Nephron (organoid): ENCODE measurements at regions not wholly inside any gene's neighbourhood (a gene's known extent, or its start where the extent isn't known, plus 50 kb on each side); places are given as distances from the start of the nearest gene placed in this dataset.

Experiments
- H3K27ac Mint-ChIP-seq, 3 experiments: 2 replicates each; pipeline ENCODE4 v1.8.0; 2020; ENCODE audit warnings: mixed read lengths in 3 of 3, mild to moderate bottlenecking in 2 of 3, moderate library complexity in 1 of 3
- H3K27me3 Mint-ChIP-seq: 2 replicates; pipeline ENCODE4 v1.8.0; 2021; ENCODE audit warnings: low read depth, mild to moderate bottlenecking, moderate library complexity, mixed read lengths
- H3K36me3 Mint-ChIP-seq: 2 replicates; pipeline ENCODE4 v1.8.0; 2020; ENCODE audit warnings: low read depth, mixed read lengths
- H3K4me1 Mint-ChIP-seq: 2 replicates; pipeline ENCODE4 v1.8.0; 2020; ENCODE audit warnings: mixed read lengths
- H3K4me3 Mint-ChIP-seq, 3 experiments: 2 replicates each; pipeline ENCODE4 v1.8.0; 2020; ENCODE audit warnings: mild to moderate bottlenecking in 3 of 3, mixed read lengths in 3 of 3, moderate library complexity in 2 of 3
- H3K9me3 Mint-ChIP-seq: 2 replicates; pipeline ENCODE4 v1.8.0; 2020; ENCODE audit warnings: mixed read lengths
- CTCF ChIP-seq, 3 experiments: fragments of 200-600 bp; sonication (generic); IDR thresholded peaks; one replicate each; pipeline ENCODE4 v1.5.0; 2021; ENCODE audit warnings: antibody characterized with exemption in 3 of 3; ENCODE audit not compliant: unreplicated experiment in 3 of 3

- H3K4me3 Mint-ChIP-seq = no peak overlapping the region
- H3K4me1 Mint-ChIP-seq = no peaks in the 10 kb centered on the region
- no peaks in the 10 kb centered on the region for H3K36me3 Mint-ChIP-seq
- TF ChIP-seq CTCF (IDR thresholded peaks at IDR 0.05; ENCODE audit: unreplicated experiment in 3 of 3) = no peak
- no peak overlapping the region for H3K27ac Mint-ChIP-seq
- no peaks in the 10 kb centered on the region for H3K27me3 Mint-ChIP-seq
- no peaks in the 10 kb centered on the region for H3K9me3 Mint-ChIP-seq
Measured at GRCh38 chr4:154998284-154998683, 210.2 kb upstream of the NPY2R start.

DNA sequence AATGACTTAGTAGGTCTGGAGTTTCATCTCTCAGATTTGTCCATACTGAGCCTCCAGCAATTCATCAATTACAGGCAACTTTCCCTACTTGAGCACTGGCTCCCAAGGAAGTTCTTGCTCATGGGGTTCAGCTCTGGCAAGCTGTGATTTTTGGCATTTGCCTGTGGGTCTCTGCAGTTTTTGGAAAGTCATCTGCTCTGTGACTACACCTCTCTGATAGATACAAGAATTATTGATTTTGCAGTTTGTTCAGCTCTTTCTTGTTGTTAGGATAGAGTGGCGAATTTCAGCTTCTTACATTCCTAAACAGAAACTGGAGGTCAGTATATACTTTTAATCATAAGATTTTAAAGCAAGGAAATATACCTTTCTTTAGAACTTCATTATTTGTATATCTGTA, 209.7 kb upstream of the NPY2R start:
- Mint-ChIP-seq H3K27me3 (no peaks in the 10 kb centered on the region), H3K4me3 (no peak overlapping the region), H3K36me3 (no peaks in the 10 kb centered on the region), H3K4me1 (no peaks in the 10 kb centered on the region), H3K9me3 (no peaks in the 10 kb centered on the region), H3K27ac (no peak overlapping the region)
- TF ChIP-seq CTCF (IDR thresholded peaks at IDR 0.05; ENCODE audit: unreplicated experiment in 3 of 3) = no peak

GRCh38 chr4:154999950-155000578, 208.4 kb upstream of the NPY2R start:
- Mint-ChIP-seq H3K36me3 (no peaks in the 10 kb centered on the region), H3K27me3 (no peaks in the 10 kb centered on the region), H3K9me3 (no peaks in the 10 kb centered on the region), H3K4me3 (no peak overlapping the region), H3K4me1 (no peaks in the 10 kb centered on the region), H3K27ac (peak overlapping the region in 2 of 3 experiments; percentile 53 to 66)
- no peak for TF ChIP-seq CTCF (IDR thresholded peaks at IDR 0.05; ENCODE audit: unreplicated experiment in 3 of 3)

DNA sequence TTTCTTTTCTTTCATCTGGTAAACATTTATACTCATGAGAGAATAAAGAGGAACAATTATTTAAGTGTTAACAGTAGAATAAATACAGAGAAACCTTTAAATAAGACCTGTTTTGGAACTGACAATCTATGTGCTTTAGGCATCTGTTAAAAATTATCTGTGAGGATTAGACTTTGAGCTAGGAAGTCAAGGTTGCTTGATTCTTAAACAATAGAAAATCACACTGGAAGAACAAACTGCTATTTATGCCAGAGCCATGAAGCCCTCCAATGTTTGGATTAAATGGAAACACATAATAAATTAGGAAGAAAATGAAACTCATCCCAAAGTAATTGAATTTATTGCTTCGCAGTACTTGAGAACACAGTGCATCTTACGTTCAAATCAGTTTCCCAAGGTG, 207.2 kb upstream of the NPY2R start:
- Mint-ChIP-seq H3K27me3 (no peaks in the 10 kb centered on the region), H3K36me3 (no peaks in the 10 kb centered on the region), H3K4me1 (peaks cover 9% of the 10 kb centered on the region), H3K9me3 (no peaks in the 10 kb centered on the region), H3K4me3 (no peak overlapping the region), H3K27ac (peak overlapping the region; percentile 27 to 82 (median 50))
- no peak for TF ChIP-seq CTCF (IDR thresholded peaks at IDR 0.05; ENCODE audit: unreplicated experiment in 3 of 3)

DNA sequence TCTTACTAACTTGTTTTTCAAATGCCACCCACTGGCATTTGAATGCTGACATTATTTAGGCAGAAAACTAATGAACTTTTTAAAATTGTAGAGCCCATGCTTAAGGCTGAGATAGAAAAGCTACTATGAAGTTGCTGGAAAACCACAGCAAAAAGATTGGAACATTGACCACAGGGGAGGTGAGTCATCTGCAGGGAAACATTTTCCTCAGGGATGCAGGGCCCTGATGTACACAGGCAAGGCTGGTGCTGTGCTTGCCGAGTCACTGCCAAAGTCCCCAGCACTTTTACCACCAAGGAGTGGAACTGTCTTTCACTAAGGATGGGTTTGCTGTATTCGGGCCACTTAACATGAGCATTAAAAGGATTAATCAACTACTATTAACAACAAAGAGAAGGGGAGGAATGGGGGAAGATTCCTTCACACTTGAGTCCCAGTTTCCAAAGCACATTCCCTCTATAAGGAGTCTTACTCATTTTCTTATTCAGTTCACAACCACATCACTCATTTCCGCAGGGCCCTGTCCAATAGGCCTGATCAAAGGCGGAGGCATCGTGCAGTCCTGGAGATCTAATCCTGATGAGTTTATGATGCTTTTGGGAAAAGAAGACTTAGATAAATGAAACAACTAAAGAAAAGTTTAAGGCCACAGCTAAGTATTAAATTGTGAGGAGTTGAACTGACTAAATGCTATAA, 202.9 kb upstream of the NPY2R start:
- Mint-ChIP-seq H3K4me1 (peaks cover 9% of the 10 kb centered on the region), H3K4me3 (no peak overlapping the region), H3K9me3 (no peaks in the 10 kb centered on the region), H3K27me3 (no peaks in the 10 kb centered on the region), H3K27ac (peak overlapping the region in 1 of 3 experiments; percentile 56), H3K36me3 (no peaks in the 10 kb centered on the region)
- no peak for TF ChIP-seq CTCF (IDR thresholded peaks at IDR 0.05; ENCODE audit: unreplicated experiment in 3 of 3)
